HEK293T (cell line): ENCODE measurements at regions not wholly inside any gene's neighbourhood (a gene's known extent, or its start where the extent isn't known, plus 50 kb on each side); places are given as distances from the start of the nearest gene placed in this dataset.
A peak's percentile ranks its signal among the peaks of the same experiment; 100 is the strongest.

ENCODE experiments used
- CTCF ChIA-PET: fragments of 350-600 bp; formaldehyde crosslinking; extraction: SDS; loops from one replicate; lab custom pipeline; 2021; ENCODE audit warnings: antibody characterized with exemption, inconsistent platforms; lab: Yijun Ruan, JAX
- POLR2A ChIA-PET: fragments of 350-600 bp; formaldehyde crosslinking; extraction: SDS; loops from one replicate; lab custom pipeline; 2020; ENCODE audit warnings: antibody characterized with exemption, inconsistent platforms; lab: Yijun Ruan, JAX
- DNase-seq: peaks from one replicate; pipeline ENCODE4 v3.0.0; 2012; ENCODE audit warnings: mixed read lengths; ENCODE audit errors: extremely low spot score
- ARNT ChIP-seq: fragments of 450-650 bp; IDR thresholded peaks from 2 replicates; pipeline ENCODE4 v1.6.1; 2017; ENCODE audit warnings: mild to moderate bottlenecking
- BHLHE40 ChIP-seq: fragments of 450-650 bp; IDR thresholded peaks from 2 replicates; pipeline ENCODE4 v1.6.1; 2016; ENCODE audit warnings: mild to moderate bottlenecking, moderate library complexity, borderline replicate concordance
- CTBP1 ChIP-seq: fragments of 450-650 bp; IDR thresholded peaks from 2 replicates; pipeline ENCODE4 v1.6.1; 2016; ENCODE audit warnings: borderline replicate concordance
- ELF4 ChIP-seq: fragments of 450-650 bp; IDR thresholded peaks from 2 replicates; pipeline ENCODE4 v1.6.1; 2017; ENCODE audit warnings: antibody characterized with exemption
- FOXA1 ChIP-seq: fragments of 450-650 bp; IDR thresholded peaks from 2 replicates; pipeline ENCODE4 v1.6.1; 2016; ENCODE audit warnings: mild to moderate bottlenecking
- FOXK2 ChIP-seq: fragments of 450-650 bp; IDR thresholded peaks from 2 replicates; pipeline ENCODE4 v1.6.1; 2016; ENCODE audit warnings: mild to moderate bottlenecking
- FOXM1 ChIP-seq: fragments of 450-650 bp; IDR thresholded peaks from 2 replicates; pipeline ENCODE4 v1.6.1; 2017; ENCODE audit warnings: mild to moderate bottlenecking, borderline replicate concordance
- HDGF ChIP-seq: fragments of 450-650 bp; IDR thresholded peaks from 2 replicates; pipeline ENCODE4 v1.6.1; 2017; ENCODE audit warnings: antibody characterized with exemption, borderline replicate concordance
- L3MBTL2 ChIP-seq: fragments of 450-650 bp; conservative IDR thresholded peaks from 2 replicates; pipeline ENCODE4 v1.6.1; 2016; ENCODE audit warnings: mild to moderate bottlenecking
- LEF1 ChIP-seq: fragments of 450-650 bp; IDR thresholded peaks from 2 replicates; pipeline ENCODE4 v1.6.1; 2017; ENCODE audit warnings: mild to moderate bottlenecking, borderline replicate concordance
- NFRKB ChIP-seq: fragments of 450-650 bp; IDR thresholded peaks from 2 replicates; pipeline ENCODE4 v1.6.1; 2016; ENCODE audit warnings: mild to moderate bottlenecking, moderate library complexity
- SP1 ChIP-seq: fragments of 450-650 bp; IDR thresholded peaks from 2 replicates; pipeline ENCODE4 v1.6.1; 2017
- SUZ12 ChIP-seq: fragments of 450-650 bp; IDR thresholded peaks from 2 replicates; pipeline ENCODE4 v1.6.1; 2016; ENCODE audit warnings: mild to moderate bottlenecking
- TARDBP ChIP-seq: fragments of 450-650 bp; IDR thresholded peaks from 2 replicates; pipeline ENCODE4 v1.6.1; 2016
- ZNF384 ChIP-seq: fragments of 450-650 bp; IDR thresholded peaks from 2 replicates; pipeline ENCODE4 v1.6.1; 2016
- TF ChIP-seq, protein P1 (sequence below): fragments of 450-650 bp; IDR thresholded peaks from 2 replicates; pipeline ENCODE4 v1.6.1; 2016

DNA sequence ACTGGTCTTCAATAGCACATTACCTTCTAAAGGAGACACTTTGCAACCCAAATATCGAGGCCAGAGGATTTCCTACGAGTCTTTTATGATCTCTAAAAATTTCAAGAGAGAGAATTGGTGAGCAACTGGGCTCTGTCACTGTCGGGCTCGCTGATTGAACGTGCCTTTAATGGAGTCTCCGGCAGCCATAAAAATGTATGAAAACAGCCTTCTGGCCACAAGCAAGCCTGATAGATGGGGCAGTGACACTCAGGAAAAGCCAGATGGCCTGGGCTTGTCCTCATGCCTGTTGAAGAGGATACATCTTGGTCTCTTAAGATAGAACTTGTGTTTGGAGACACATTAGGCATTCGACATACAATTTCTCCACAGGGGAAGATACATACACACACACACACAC lies 419.5 kb upstream of the PROK2 start:
- POLR2A ChIA-PET: no interaction called here
- CTCF ChIA-PET: no interaction called here

DNA sequence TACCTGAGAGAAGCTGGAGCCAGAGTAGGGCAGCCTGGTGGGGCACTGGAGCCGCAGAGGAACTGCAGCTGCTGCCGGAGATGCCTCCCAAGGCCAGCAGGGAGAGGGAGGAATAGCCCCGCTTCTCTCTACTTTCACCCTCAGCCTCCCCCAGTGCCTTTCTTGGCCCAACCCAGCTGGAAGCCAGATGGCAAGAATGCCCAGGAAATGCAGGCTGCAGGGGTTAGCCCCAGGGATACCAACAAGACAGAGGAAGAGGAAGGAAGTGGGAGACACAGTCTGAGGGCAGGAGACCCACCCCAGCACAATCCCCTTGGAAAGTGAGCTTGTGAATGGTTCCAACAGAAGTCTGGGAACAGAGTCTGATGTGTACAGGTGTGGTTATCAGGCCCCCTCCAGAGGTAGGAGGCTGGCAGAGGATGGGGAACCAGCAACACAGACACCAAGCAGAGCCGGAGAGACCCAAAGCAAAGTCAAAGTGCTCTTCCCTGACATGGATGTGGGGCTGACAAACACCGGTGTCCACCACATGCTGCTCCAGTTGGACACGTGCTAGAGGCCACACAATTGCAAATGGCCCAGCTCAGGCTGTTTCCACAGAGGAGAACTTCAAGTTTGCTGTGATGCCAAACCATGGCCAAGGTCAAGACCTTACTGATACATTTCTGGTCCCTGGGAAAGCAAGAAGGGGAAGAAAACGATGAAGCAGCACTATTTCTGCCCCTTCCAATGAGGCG lies 418.8 kb upstream of the PROK2 start:
- POLR2A ChIA-PET: no interaction called here
- no peak for DNase-seq
- TF ChIP-seq L3MBTL2 (no peak), SUZ12 (no peak), BHLHE40 (no peak), FOXM1 (no peak), FOXA1 (no peak), FOXK2 (no peak), LEF1 (no peak), HDGF (no peak), SP1 (no peak), ZNF384 (no peak), ARNT (no peak), ELF4 (no peak), CTBP1 (no peak), TARDBP (no peak), NFRKB (no peak)
- TF ChIP-seq, protein P1, sequence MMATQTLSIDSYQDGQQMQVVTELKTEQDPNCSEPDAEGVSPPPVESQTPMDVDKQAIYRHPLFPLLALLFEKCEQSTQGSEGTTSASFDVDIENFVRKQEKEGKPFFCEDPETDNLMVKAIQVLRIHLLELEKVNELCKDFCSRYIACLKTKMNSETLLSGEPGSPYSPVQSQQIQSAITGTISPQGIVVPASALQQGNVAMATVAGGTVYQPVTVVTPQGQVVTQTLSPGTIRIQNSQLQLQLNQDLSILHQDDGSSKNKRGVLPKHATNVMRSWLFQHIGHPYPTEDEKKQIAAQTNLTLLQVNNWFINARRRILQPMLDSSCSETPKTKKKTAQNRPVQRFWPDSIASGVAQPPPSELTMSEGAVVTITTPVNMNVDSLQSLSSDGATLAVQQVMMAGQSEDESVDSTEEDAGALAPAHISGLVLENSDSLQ: no peak
- CTCF ChIA-PET: interaction anchor here (0.6 kb wide), 1 partner anchor 61 kb away, joined by 3 read pairs; no protein-coding TSS in a partner anchor

More for the DNA sequence above, 419.5 kb upstream of the PROK2 start:
- TF ChIP-seq SP1 (no peak), ARNT (no peak), LEF1 (no peak), HDGF (no peak), ZNF384 (no peak), BHLHE40 (no peak), FOXM1 (no peak), NFRKB (no peak), FOXK2 (no peak), ELF4 (no peak)
- DNase-seq: no peak

DNA sequence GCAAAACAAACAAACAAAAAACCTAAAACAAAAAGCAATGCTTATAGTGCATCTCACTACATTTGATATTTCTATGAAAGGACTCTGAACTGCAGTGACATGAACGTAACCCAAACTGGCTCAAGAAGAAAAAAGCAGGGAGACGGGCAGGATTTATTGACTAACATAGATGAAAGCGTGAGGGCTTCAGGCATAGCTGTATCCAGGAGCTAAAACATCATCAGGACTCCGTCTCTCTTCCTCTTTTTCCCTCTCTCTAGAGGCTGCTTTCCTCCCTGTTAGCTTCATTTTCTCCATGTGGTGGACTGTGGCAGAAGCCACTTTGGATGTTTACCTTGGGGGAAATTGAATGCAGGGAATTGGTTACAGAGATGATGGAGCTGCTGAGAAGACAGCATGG lies 418.2 kb upstream of the PROK2 start:
- no peak for TF ChIP-seq ARNT
- no peak for TF ChIP-seq LEF1
- TF ChIP-seq FOXK2: no peak
- TF ChIP-seq SP1: no peak
- TF ChIP-seq NFRKB: no peak
- TF ChIP-seq BHLHE40: no peak
- no peak for TF ChIP-seq FOXA1
- no peak for TF ChIP-seq ELF4
- TF ChIP-seq ZNF384: no peak
- TF ChIP-seq CTBP1: no peak
- no peak for TF ChIP-seq SUZ12
- no peak for TF ChIP-seq FOXM1
- ChIA-PET POLR2A (no interaction called here), CTCF (no interaction called here)
- no peak for DNase-seq

DNA sequence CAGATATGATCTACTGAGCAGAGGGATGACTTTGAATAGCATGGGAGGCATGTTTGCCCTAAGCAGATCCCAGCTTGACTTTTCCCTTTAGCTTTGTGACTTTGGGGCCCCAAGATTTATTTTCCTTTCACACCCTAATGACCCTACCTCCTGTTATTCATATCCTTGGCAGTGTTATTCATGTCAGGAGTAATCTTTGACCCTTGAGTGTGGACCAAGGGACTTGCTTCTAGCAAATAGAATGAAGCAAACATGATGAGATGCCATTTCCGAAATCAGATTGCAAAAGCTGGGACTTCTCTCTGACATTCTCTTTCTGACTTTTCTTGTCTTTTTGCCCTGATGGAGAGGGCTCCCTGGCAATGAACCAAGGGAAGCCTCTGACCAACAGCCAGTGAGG lies 415.4 kb upstream of the PROK2 start:
- CTCF ChIA-PET: no interaction called here
- POLR2A ChIA-PET: no interaction called here
- no peak for TF ChIP-seq TARDBP
- no peak for DNase-seq

DNA sequence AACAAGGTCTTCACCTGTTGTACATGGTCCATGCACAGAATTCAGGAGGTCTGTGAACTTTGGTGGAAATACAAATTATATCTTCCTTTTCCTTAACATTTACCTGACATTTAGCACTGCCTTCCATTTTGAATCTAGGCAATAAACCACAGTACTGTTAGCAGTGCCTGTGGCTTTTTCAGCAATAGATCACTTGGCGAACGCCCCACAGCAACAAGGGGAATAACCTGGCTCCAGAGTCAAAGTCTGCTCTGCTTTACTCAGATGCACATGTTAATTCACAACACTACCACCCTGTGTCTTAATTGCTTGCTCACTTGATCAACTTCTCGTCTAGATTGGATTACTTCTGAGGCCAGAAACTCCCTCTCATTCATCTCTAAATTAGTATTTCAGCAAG lies 414.6 kb upstream of the PROK2 start:
- no peak for DNase-seq
- CTCF ChIA-PET: no interaction called here
- POLR2A ChIA-PET: no interaction called here
- TF ChIP-seq FOXK2 (no peak), CTBP1 (no peak), HDGF (no peak), FOXM1 (no peak), LEF1 (no peak), FOXA1 (no peak), SP1 (no peak), ELF4 (no peak), SUZ12 (no peak), NFRKB (no peak), BHLHE40 (no peak), TARDBP (no peak), L3MBTL2 (no peak), ZNF384 (no peak), ARNT (no peak)
- TF ChIP-seq, protein P1: no peak

DNA sequence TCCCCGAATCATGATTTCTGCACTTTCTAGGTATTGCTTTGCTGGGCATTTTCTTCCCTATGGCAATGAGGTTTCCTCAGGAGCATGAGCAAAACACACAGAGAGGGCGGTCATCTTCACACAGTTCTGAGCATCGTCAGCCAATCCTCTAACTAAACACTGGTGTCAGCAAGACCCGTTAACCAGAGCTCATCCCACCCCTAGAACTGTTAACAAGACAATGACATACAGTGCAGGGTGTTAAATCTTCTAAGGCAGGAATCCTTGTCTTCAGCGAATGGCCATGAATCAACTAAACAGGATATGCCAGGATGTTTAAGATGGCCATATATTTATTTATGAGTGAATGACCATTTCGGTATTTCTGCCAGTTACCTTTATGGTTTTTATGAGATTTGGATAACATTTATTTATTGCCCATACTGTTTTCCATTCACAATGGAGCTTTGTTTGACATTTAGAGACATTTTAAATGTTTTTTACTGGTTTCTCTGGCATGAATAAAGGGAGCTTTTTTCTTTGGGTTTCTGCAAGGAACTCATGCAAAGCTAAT lies 411.5 kb upstream of the PROK2 start:
- TF ChIP-seq, protein P1: peak; percentile 14; the same call in 1 of the 2 replicates
- no peak for TF ChIP-seq HDGF
- TF ChIP-seq CTBP1: no peak
- TF ChIP-seq ARNT: no peak
- POLR2A ChIA-PET: no interaction called here
- CTCF ChIA-PET: interaction anchor here (0.6 kb wide), 1 partner anchor 233 kb away, joined by 4 read pairs; no protein-coding TSS in a partner anchor
- DNase-seq: no peak
